SK-N-SH treated with all-trans-retinoic acid at 6 μM for 48 hours (cell line): ENCODE measurements at regions not wholly inside any gene's neighbourhood (a gene's known extent, or its start where the extent isn't known, plus 50 kb on each side); places are given as distances from the start of the nearest gene placed in this dataset.

Experiments
- BACH2 ChIP-seq: fragments of 250-450 bp; sonication (Bioruptor Pico); IDR thresholded peaks from 2 replicates; pipeline ENCODE4 v1.9.0; 2021; ENCODE audit warnings: mild to moderate bottlenecking, borderline replicate concordance
- PPARA ChIP-seq: fragments of 250-450 bp; sonication (Bioruptor Pico); IDR thresholded peaks from 2 replicates; pipeline ENCODE4 v1.5.0; 2020; ENCODE audit warnings: mild to moderate bottlenecking, borderline replicate concordance
- ZFP30 ChIP-seq: fragments of 450-650 bp; formaldehyde crosslinking; IDR thresholded peaks from 2 replicates; pipeline ENCODE4 v1.5.0; 2022; ENCODE audit warnings: mild to moderate bottlenecking, moderate library complexity
- ZNF70 ChIP-seq: fragments of 450-650 bp; formaldehyde crosslinking; IDR thresholded peaks from 2 replicates; pipeline ENCODE4 v1.5.0; 2020; ENCODE audit warnings: mild to moderate bottlenecking, moderate library complexity
- ZNF8 ChIP-seq: fragments of 450-650 bp; formaldehyde crosslinking; IDR thresholded peaks from 2 replicates; pipeline ENCODE4 v1.5.0; 2020; ENCODE audit warnings: mild to moderate bottlenecking, moderate library complexity
- TF ChIP-seq, protein P1 (sequence below): fragments of 250-450 bp; sonication (Bioruptor Pico); IDR thresholded peaks from 2 replicates; pipeline ENCODE4 v1.5.0; 2020; ENCODE audit warnings: mild to moderate bottlenecking, moderate library complexity
- TF ChIP-seq, protein P2 (sequence below): fragments of 250-450 bp; sonication (Bioruptor Pico); IDR thresholded peaks from 2 replicates; pipeline ENCODE4 v1.8.0; 2021; ENCODE audit warnings: low read depth, mild to moderate bottlenecking, moderate library complexity, borderline replicate concordance
- TF ChIP-seq, protein P3 (sequence below): fragments of 250-450 bp; sonication (Bioruptor Pico); IDR thresholded peaks from 2 replicates; pipeline ENCODE4 v1.5.1; 2021; ENCODE audit warnings: mild to moderate bottlenecking, moderate library complexity
- TF ChIP-seq, protein P4 (sequence below): fragments of 250-450 bp; sonication (Bioruptor Pico); IDR thresholded peaks from 2 replicates; pipeline ENCODE4 v1.8.0; 2020; ENCODE audit warnings: mild to moderate bottlenecking, moderate library complexity, borderline replicate concordance
- TF ChIP-seq, protein P5 (sequence below): fragments of 250-450 bp; sonication (Bioruptor Pico); IDR thresholded peaks from 2 replicates; pipeline ENCODE4 v1.5.1; 2020; ENCODE audit warnings: low read depth, mild to moderate bottlenecking, moderate library complexity

DNA sequence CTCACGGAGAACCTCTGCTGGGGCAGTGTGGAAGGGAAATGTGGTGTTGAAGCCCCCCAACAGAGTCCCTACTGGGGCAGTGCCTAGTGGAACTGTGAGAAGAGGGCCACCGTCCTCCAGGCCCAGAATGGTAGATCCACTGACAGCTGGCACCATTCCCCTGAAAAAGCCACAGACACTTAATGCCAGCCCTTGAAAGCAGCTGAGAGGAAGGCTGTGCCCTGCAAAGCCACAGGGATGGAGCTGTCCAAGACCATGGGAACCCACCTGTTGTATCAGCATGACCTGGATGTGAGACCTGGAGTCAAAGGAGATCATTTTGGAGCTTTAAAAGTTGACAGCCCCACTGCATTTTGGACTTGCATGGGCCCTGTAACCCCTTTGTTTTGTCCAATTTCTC, 363.5 kb upstream of the PRICKLE1 start:
- TF ChIP-seq ZNF8 (CRISPR knock-in tag) = no peak
- no peak for TF ChIP-seq ZNF70 (CRISPR knock-in tag)
- no peak for TF ChIP-seq ZFP30 (CRISPR knock-in tag)
- TF ChIP-seq PPARA = no peak
- TF ChIP-seq, protein P1, sequence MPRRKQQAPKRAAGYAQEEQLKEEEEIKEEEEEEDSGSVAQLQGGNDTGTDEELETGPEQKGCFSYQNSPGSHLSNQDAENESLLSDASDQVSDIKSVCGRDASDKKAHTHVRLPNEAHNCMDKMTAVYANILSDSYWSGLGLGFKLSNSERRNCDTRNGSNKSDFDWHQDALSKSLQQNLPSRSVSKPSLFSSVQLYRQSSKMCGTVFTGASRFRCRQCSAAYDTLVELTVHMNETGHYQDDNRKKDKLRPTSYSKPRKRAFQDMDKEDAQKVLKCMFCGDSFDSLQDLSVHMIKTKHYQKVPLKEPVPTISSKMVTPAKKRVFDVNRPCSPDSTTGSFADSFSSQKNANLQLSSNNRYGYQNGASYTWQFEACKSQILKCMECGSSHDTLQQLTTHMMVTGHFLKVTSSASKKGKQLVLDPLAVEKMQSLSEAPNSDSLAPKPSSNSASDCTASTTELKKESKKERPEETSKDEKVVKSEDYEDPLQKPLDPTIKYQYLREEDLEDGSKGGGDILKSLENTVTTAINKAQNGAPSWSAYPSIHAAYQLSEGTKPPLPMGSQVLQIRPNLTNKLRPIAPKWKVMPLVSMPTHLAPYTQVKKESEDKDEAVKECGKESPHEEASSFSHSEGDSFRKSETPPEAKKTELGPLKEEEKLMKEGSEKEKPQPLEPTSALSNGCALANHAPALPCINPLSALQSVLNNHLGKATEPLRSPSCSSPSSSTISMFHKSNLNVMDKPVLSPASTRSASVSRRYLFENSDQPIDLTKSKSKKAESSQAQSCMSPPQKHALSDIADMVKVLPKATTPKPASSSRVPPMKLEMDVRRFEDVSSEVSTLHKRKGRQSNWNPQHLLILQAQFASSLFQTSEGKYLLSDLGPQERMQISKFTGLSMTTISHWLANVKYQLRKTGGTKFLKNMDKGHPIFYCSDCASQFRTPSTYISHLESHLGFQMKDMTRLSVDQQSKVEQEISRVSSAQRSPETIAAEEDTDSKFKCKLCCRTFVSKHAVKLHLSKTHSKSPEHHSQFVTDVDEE (CRISPR knock-in tag) = no peak
- TF ChIP-seq, protein P2, sequence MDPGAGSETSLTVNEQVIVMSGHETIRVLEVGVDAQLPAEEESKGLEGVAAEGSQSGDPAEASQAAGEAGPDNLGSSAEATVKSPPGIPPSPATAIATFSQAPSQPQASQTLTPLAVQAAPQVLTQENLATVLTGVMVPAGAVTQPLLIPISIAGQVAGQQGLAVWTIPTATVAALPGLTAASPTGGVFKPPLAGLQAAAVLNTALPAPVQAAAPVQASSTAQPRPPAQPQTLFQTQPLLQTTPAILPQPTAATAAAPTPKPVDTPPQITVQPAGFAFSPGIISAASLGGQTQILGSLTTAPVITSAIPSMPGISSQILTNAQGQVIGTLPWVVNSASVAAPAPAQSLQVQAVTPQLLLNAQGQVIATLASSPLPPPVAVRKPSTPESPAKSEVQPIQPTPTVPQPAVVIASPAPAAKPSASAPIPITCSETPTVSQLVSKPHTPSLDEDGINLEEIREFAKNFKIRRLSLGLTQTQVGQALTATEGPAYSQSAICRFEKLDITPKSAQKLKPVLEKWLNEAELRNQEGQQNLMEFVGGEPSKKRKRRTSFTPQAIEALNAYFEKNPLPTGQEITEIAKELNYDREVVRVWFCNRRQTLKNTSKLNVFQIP (CRISPR knock-in tag) = no peak
- TF ChIP-seq, protein P3, sequence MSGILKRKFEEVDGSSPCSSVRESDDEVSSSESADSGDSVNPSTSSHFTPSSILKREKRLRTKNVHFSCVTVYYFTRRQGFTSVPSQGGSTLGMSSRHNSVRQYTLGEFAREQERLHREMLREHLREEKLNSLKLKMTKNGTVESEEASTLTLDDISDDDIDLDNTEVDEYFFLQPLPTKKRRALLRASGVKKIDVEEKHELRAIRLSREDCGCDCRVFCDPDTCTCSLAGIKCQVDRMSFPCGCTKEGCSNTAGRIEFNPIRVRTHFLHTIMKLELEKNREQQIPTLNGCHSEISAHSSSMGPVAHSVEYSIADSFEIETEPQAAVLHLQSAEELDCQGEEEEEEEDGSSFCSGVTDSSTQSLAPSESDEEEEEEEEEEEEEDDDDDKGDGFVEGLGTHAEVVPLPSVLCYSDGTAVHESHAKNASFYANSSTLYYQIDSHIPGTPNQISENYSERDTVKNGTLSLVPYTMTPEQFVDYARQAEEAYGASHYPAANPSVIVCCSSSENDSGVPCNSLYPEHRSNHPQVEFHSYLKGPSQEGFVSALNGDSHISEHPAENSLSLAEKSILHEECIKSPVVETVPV = no peak
- no peak for TF ChIP-seq BACH2
- TF ChIP-seq, protein P4, sequence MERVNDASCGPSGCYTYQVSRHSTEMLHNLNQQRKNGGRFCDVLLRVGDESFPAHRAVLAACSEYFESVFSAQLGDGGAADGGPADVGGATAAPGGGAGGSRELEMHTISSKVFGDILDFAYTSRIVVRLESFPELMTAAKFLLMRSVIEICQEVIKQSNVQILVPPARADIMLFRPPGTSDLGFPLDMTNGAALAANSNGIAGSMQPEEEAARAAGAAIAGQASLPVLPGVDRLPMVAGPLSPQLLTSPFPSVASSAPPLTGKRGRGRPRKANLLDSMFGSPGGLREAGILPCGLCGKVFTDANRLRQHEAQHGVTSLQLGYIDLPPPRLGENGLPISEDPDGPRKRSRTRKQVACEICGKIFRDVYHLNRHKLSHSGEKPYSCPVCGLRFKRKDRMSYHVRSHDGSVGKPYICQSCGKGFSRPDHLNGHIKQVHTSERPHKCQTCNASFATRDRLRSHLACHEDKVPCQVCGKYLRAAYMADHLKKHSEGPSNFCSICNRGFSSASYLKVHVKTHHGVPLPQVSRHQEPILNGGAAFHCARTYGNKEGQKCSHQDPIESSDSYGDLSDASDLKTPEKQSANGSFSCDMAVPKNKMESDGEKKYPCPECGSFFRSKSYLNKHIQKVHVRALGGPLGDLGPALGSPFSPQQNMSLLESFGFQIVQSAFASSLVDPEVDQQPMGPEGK (CRISPR knock-in tag) = no peak
- TF ChIP-seq, protein P5, sequence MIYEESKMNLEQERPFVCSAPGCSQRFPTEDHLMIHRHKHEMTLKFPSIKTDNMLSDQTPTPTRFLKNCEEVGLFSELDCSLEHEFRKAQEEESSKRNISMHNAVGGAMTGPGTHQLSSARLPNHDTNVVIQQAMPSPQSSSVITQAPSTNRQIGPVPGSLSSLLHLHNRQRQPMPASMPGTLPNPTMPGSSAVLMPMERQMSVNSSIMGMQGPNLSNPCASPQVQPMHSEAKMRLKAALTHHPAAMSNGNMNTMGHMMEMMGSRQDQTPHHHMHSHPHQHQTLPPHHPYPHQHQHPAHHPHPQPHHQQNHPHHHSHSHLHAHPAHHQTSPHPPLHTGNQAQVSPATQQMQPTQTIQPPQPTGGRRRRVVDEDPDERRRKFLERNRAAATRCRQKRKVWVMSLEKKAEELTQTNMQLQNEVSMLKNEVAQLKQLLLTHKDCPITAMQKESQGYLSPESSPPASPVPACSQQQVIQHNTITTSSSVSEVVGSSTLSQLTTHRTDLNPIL (CRISPR knock-in tag) = no peak
